H9 (cell line): ENCODE measurements at regions not wholly inside any gene's neighbourhood (a gene's known extent, or its start where the extent isn't known, plus 50 kb on each side); places are given as distances from the start of the nearest gene placed in this dataset.
"Not testable (repeated sequence)": the region's sequence is repeated elsewhere in the genome, so short reads cannot be mapped to it uniquely, and the experiment has no call there.

Experiments used
- DNase-seq: peaks from one replicate; pipeline ENCODE4 v3.0.0-alpha.2; 2017
- H2AFZ ChIP-seq: one replicate; pipeline ENCODE4 v1.6.1; 2013; ENCODE audit warnings: mild to moderate bottlenecking, low read length, control low read depth, moderate library complexity
- H2AK5ac ChIP-seq: 2 replicates; pipeline ENCODE4 v1.6.1; 2013; ENCODE audit warnings: low read length, control low read depth, mixed read lengths; ENCODE audit not compliant: insufficient read length
- H2BK120ac ChIP-seq: one replicate; pipeline ENCODE4 v1.6.1; 2013; ENCODE audit warnings: low read depth, mild to moderate bottlenecking, low read length, control low read depth, inconsistent platforms; ENCODE audit not compliant: poor library complexity, severe bottlenecking
- H2BK12ac ChIP-seq: 2 replicates; pipeline ENCODE4 v1.6.1; 2013; ENCODE audit warnings: low read length, control low read depth, mixed read lengths, low read depth; ENCODE audit not compliant: insufficient read length
- H2BK15ac ChIP-seq: 2 replicates; pipeline ENCODE4 v1.6.1; 2013; ENCODE audit warnings: low read depth, low read length, control low read depth
- H2BK20ac ChIP-seq: one replicate; pipeline ENCODE4 v1.6.1; 2013; ENCODE audit warnings: low read depth, mild to moderate bottlenecking, low read length, control low read depth, inconsistent platforms; ENCODE audit not compliant: poor library complexity, severe bottlenecking
- H2BK5ac ChIP-seq: 2 replicates; pipeline ENCODE4 v1.6.1; 2013; ENCODE audit warnings: low read length, control low read depth, mixed read lengths; ENCODE audit not compliant: insufficient read length
- H3K14ac ChIP-seq: 2 replicates; pipeline ENCODE4 v1.6.1; 2013; ENCODE audit warnings: low read length, control low read depth; ENCODE audit not compliant: insufficient read depth
- H3K18ac ChIP-seq: 2 replicates; pipeline ENCODE4 v1.6.1; 2013; ENCODE audit warnings: low read depth, mild to moderate bottlenecking, mixed read lengths, low read length, control low read depth; ENCODE audit not compliant: insufficient read length
- H3K23ac ChIP-seq: 2 replicates; pipeline ENCODE4 v1.6.1; 2013; ENCODE audit warnings: low read length, control low read depth, mixed read lengths, low read depth; ENCODE audit not compliant: insufficient read length
- H3K23me2 ChIP-seq: 2 replicates; pipeline ENCODE4 v1.6.1; 2013; ENCODE audit warnings: low read depth, mild to moderate bottlenecking, mixed read lengths, low read length, control low read depth; ENCODE audit not compliant: insufficient read length, poor library complexity, severe bottlenecking
- H3K27ac ChIP-seq: 2 replicates; pipeline ENCODE4 v1.5.1; 2013; ENCODE audit warnings: low read length, control low read depth, mixed read lengths, low read depth; ENCODE audit not compliant: insufficient read length
- H3K27me3 ChIP-seq: 2 replicates; pipeline ENCODE4 v1.6.1; 2013; ENCODE audit warnings: low read length, control low read depth, inconsistent platforms; ENCODE audit not compliant: insufficient read depth
- H3K4ac ChIP-seq: 2 replicates; pipeline ENCODE4 v1.6.1; 2013; ENCODE audit warnings: low read depth, mild to moderate bottlenecking, control low read depth, inconsistent platforms, low read length, moderate library complexity
- H3K4me1 ChIP-seq: 2 replicates; pipeline ENCODE4 v1.6.1; 2013; ENCODE audit warnings: low read length, control low read depth, inconsistent platforms; ENCODE audit not compliant: insufficient read depth
- H3K4me2 ChIP-seq: 2 replicates; pipeline ENCODE4 v1.6.1; 2013; ENCODE audit warnings: low read length, control low read depth, mixed read lengths; ENCODE audit not compliant: insufficient read length, insufficient read depth
- H3K56ac ChIP-seq: 2 replicates; pipeline ENCODE4 v1.6.1; 2013; ENCODE audit warnings: low read depth, mild to moderate bottlenecking, mixed read lengths, low read length, control low read depth; ENCODE audit not compliant: insufficient read length
- H3K79me1 ChIP-seq: 2 replicates; pipeline ENCODE4 v1.6.1; 2013; ENCODE audit warnings: low read depth, mild to moderate bottlenecking, moderate library complexity, low read length, control low read depth, inconsistent platforms; ENCODE audit not compliant: insufficient read depth, poor library complexity, severe bottlenecking
- H3K79me2 ChIP-seq: 2 replicates; pipeline ENCODE4 v1.6.1; 2013; ENCODE audit warnings: low read length, control low read depth, inconsistent platforms; ENCODE audit not compliant: insufficient read depth
- H3K9ac ChIP-seq: 2 replicates; pipeline ENCODE4 v1.6.1; 2013; ENCODE audit warnings: low read length, control low read depth, mixed read lengths; ENCODE audit not compliant: insufficient read length; ENCODE audit errors: extremely low read depth
- H3K9me3 ChIP-seq: one replicate; pipeline ENCODE4 v1.6.1; 2013; ENCODE audit warnings: low read depth, low read length, inconsistent platforms; ENCODE audit not compliant: control insufficient read depth
- H3T11ph ChIP-seq: one replicate; pipeline ENCODE4 v1.6.1; 2013; ENCODE audit warnings: mild to moderate bottlenecking, low read length, control low read depth, inconsistent platforms
- H4K20me1 ChIP-seq: one replicate; pipeline ENCODE4 v1.6.1; 2013; ENCODE audit not compliant: control insufficient read depth, insufficient read length, insufficient read depth
- H4K5ac ChIP-seq: 2 replicates; pipeline ENCODE4 v1.6.1; 2013; ENCODE audit warnings: low read depth, mild to moderate bottlenecking, mixed read lengths, low read length, control low read depth; ENCODE audit not compliant: insufficient read length
- H4K8ac ChIP-seq: replicated peaks from 2 replicates; pipeline ENCODE4 v1.6.1; 2013; ENCODE audit warnings: low read length, control low read depth, mixed read lengths, low read depth; ENCODE audit not compliant: insufficient read length
- H4K91ac ChIP-seq: 2 replicates; pipeline ENCODE4 v1.6.1; 2013; ENCODE audit warnings: low read depth, mild to moderate bottlenecking, moderate library complexity, mixed read lengths, low read length, control low read depth; ENCODE audit not compliant: insufficient read length
- H3K27ac Mint-ChIP-seq, 3 experiments: 2 replicates in 2 of 3; 3 replicates in 1 of 3; pipeline ENCODE4 v1.8.0; 2020 to 2021; ENCODE audit warnings: mixed read lengths in 3 of 3, mild to moderate bottlenecking in 1 of 3, moderate library complexity in 1 of 3
- H3K27me3 Mint-ChIP-seq: 2 replicates; pipeline ENCODE4 v1.8.0; 2021; ENCODE audit warnings: low read depth, mild to moderate bottlenecking, moderate library complexity, mixed read lengths
- H3K36me3 Mint-ChIP-seq, 3 experiments: 2 replicates in 2 of 3; 3 replicates in 1 of 3; pipeline ENCODE4 v1.8.0; 2020 to 2021; ENCODE audit warnings: low read depth in 3 of 3, mixed read lengths in 3 of 3; ENCODE audit not compliant: insufficient read depth in 1 of 3
- H3K4me1 Mint-ChIP-seq, 2 experiments: 2 replicates each; pipeline ENCODE4 v1.8.0; 2020; ENCODE audit warnings: mixed read lengths in 2 of 2
- H3K4me3 Mint-ChIP-seq, 2 experiments: 2 replicates in 1 of 2; 3 replicates in 1 of 2; pipeline ENCODE4 v1.8.0; 2020 to 2021; ENCODE audit warnings: mild to moderate bottlenecking in 2 of 2, mixed read lengths in 2 of 2, moderate library complexity in 1 of 2
- H3K9me3 Mint-ChIP-seq, 2 experiments: 2 replicates in 1 of 2; 3 replicates in 1 of 2; pipeline ENCODE4 v1.8.0; 2020; ENCODE audit warnings: mild to moderate bottlenecking in 2 of 2, mixed read lengths in 2 of 2, moderate library complexity in 1 of 2
- WGBS: extraction: QIAGEN DNeasy Blood & Tissue Kit; methylation state at CpG from one replicate; pipeline ENCODE4 v1.1.7; 2013; ENCODE audit warnings: missing lambda C conversion rate, low lambda C conversion rate, mixed read lengths; ENCODE audit not compliant: insufficient read length; ENCODE audit errors: extremely low coverage; 5-methylcytosine and 5-hydroxymethylcytosine counted together

DNA sequence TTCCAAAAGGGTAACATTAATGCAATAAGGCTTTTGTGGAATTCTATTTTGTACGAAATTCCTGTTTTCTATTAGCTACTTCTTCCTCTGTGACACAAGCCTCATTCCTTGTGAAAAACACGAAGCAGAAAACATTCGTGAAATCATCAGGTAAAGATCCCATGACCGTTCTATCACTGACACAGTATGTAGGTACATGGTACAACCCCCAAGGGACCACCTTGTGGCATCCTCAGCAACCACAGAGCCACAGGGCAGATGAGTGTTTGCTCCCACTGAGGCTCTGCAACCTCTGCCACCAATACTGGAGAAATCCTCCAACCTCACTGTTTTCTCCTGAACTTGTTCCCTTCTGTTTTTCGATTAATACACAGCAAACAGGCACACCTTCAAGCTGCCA, 118.4 kb upstream of the SAMD11 start:
- H3K14ac ChIP-seq, H3K4me3 Mint-ChIP-seq, H4K8ac ChIP-seq, DNase-seq, H3K79me1 ChIP-seq, H4K5ac ChIP-seq, H3K36me3 Mint-ChIP-seq, H3K4me1 ChIP-seq, H2BK12ac ChIP-seq, H3K27ac ChIP-seq, H4K20me1 ChIP-seq, H2BK20ac ChIP-seq, H4K91ac ChIP-seq, H2AFZ ChIP-seq, H3K79me2 ChIP-seq, H3K27me3 Mint-ChIP-seq, H3K9ac ChIP-seq, H3K27me3 ChIP-seq, H3K23ac ChIP-seq, H3K9me3 ChIP-seq, H3K56ac ChIP-seq, H3K18ac ChIP-seq, H2BK120ac ChIP-seq, H2BK5ac ChIP-seq, H3K23me2 ChIP-seq, H3K4me1 Mint-ChIP-seq, H3K4me2 ChIP-seq, H3K9me3 Mint-ChIP-seq, H2BK15ac ChIP-seq, H3T11ph ChIP-seq, H2AK5ac ChIP-seq, H3K27ac Mint-ChIP-seq, H3K4ac ChIP-seq: not testable (repeated sequence)
- no CpG with 5 or more reads among the region's 5 CpGs for WGBS

DNA sequence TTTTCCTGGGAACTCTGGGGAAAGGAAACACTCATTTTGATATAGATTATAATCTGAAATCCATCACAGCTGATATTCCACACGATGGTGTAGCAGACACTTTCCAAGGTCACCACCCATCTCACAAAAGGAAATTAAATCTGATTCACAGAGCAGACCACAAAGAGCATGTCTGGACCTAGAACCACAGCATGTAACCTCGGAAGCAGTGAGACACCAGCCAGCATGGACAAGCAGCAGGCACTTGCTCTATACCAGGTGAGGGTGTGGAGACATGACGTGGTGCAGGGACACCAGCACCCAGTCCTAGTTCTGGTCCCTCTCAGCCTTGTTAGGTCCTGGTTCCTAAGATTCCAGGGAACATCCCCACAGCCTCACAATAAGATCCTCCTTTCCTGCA, 116.7 kb upstream of the SAMD11 start:
- not testable (repeated sequence) for H3K9ac ChIP-seq, H4K91ac ChIP-seq, H3K56ac ChIP-seq, H3K27me3 ChIP-seq, H3K79me2 ChIP-seq, H3K79me1 ChIP-seq, H3K9me3 Mint-ChIP-seq, H4K20me1 ChIP-seq, H2BK12ac ChIP-seq, H3K4me3 Mint-ChIP-seq, DNase-seq, H2BK20ac ChIP-seq, H3K27ac Mint-ChIP-seq, H3K4me1 Mint-ChIP-seq, H2BK15ac ChIP-seq, H3K27ac ChIP-seq, H3K4ac ChIP-seq, H2BK5ac ChIP-seq, H3T11ph ChIP-seq, H3K14ac ChIP-seq, H4K5ac ChIP-seq, H3K27me3 Mint-ChIP-seq, H3K18ac ChIP-seq, H3K36me3 Mint-ChIP-seq, H2BK120ac ChIP-seq, H3K23ac ChIP-seq, H3K4me2 ChIP-seq, H3K4me1 ChIP-seq, H3K9me3 ChIP-seq, H4K8ac ChIP-seq, H3K23me2 ChIP-seq, H2AFZ ChIP-seq, H2AK5ac ChIP-seq
- WGBS, result no CpG with 5 or more reads among the region's 3 CpGs
